AG10803 (cell line): ENCODE measurements at regions not wholly inside any gene's neighbourhood (a gene's known extent, or its start where the extent isn't known, plus 50 kb on each side); places are given as distances from the start of the nearest gene placed in this dataset.
"Not testable (repeated sequence)": the region's sequence is repeated elsewhere in the genome, so short reads cannot be mapped to it uniquely, and the experiment has no call there.

Source experiments
- DNase-seq: peaks from one replicate; pipeline ENCODE4 v3.0.0; 2010; ENCODE audit warnings: low read depth
- H3K4me3 ChIP-seq: 2 replicates; pipeline ENCODE4 v1.5.1; 2011; ENCODE audit warnings: mild to moderate bottlenecking, low read length, control low read depth
- TF ChIP-seq, protein P1 (sequence below): conservative IDR thresholded peaks from 2 replicates; pipeline ENCODE4 v1.5.1; 2011; ENCODE audit warnings: mild to moderate bottlenecking, low read length, control low read depth, inconsistent platforms

GRCh38 chr9:106179191-106179590 lies 484.9 kb downstream of the TMEM38B start:
- DNase-seq, result no peak
- TF ChIP-seq, protein P1, sequence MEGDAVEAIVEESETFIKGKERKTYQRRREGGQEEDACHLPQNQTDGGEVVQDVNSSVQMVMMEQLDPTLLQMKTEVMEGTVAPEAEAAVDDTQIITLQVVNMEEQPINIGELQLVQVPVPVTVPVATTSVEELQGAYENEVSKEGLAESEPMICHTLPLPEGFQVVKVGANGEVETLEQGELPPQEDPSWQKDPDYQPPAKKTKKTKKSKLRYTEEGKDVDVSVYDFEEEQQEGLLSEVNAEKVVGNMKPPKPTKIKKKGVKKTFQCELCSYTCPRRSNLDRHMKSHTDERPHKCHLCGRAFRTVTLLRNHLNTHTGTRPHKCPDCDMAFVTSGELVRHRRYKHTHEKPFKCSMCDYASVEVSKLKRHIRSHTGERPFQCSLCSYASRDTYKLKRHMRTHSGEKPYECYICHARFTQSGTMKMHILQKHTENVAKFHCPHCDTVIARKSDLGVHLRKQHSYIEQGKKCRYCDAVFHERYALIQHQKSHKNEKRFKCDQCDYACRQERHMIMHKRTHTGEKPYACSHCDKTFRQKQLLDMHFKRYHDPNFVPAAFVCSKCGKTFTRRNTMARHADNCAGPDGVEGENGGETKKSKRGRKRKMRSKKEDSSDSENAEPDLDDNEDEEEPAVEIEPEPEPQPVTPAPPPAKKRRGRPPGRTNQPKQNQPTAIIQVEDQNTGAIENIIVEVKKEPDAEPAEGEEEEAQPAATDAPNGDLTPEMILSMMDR, result no peak
- no peak overlapping the region for H3K4me3 ChIP-seq

GRCh38 chr9:106203815-106204516 lies 509.6 kb downstream of the TMEM38B start:
- DNase-seq, H3K4me3 ChIP-seq: not testable (repeated sequence)

GRCh38 chr9:106207298-106207697 lies 513.0 kb downstream of the TMEM38B start:
- DNase-seq, result no peak
- no peak overlapping the region for H3K4me3 ChIP-seq
- TF ChIP-seq, protein P1, result no peak

- DNase-seq, result no peak
- no peak overlapping the region for H3K4me3 ChIP-seq
- TF ChIP-seq, protein P1, result no peak
These were observed 524.1 kb downstream of the TMEM38B start for GRCh38 chr9:106218427-106218826.

GRCh38 chr9:106218854-106219253 lies 524.5 kb downstream of the TMEM38B start:
- no peak overlapping the region for H3K4me3 ChIP-seq
- TF ChIP-seq, protein P1, result no peak
- no peak for DNase-seq

GRCh38 chr9:106220415-106220814 lies 526.1 kb downstream of the TMEM38B start:
- no peak overlapping the region for H3K4me3 ChIP-seq
- DNase-seq, result no peak
- TF ChIP-seq, protein P1, result no peak

GRCh38 chr9:106228861-106229260 lies 534.5 kb downstream of the TMEM38B start:
- TF ChIP-seq, protein P1, result no peak
- no peak for DNase-seq

DNA sequence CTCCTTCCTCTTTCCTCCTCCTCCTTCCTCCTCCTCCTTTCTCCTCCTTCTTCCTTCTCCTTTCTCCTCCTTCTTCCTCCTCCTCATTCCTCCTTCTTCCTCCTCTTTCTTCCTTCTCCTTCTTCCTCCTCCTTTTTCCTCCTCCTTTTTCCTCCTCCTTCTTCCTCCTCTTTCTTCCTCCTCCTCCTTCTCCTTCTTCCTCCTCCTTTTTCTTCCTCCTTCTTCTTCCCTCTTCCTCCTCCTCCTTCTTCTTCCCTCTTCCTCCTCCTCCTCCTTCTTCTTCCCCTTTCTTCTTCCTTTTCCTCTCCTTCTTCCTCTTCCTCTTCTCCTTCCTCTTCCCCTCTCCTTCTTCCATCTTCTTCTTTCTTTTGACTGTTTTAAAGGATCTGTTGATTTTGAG lies 538.8 kb downstream of the TMEM38B start:
- no peak for DNase-seq
- TF ChIP-seq, protein P1, result no peak
- H3K4me3 ChIP-seq, result no peak overlapping the region

More at GRCh38 chr9:106228861-106229260, 534.5 kb downstream of the TMEM38B start:
- no peak overlapping the region for H3K4me3 ChIP-seq

DNA sequence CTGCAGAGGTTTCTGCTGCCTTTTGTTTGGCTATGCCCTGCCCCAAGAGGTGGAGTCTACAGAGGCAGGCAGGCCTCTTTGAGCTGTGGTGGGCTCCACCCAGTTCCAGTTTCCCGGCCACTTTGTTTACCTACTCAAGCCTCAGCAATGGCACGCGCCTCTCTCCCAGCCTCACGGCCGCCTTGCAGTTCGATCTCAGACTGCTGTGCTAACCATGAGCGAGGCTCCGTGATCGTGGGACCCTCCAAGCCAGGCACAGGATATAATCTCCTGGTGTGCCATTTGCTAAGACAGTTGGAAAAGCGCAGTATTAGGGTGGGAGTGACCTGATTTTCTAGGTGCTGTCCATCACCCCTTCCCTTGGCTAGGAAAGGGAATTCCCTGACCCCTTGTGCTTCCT lies 566.6 kb downstream of the TMEM38B start:
- not testable (repeated sequence) for DNase-seq, H3K4me3 ChIP-seq
